HG03469 (cell line): ENCODE measurements at regions not wholly inside any gene's neighbourhood (a gene's known extent, or its start where the extent isn't known, plus 50 kb on each side); places are given as distances from the start of the nearest gene placed in this dataset.

Experiments used
- ATAC-seq: cut with Tn5 transposase; IDR thresholded peaks from one replicate; pipeline ENCODE4 v1.9.1; 2021; ENCODE audit warnings: mild to moderate bottlenecking, moderate library complexity, moderate number of reproducible peaks; ENCODE audit not compliant: unreplicated experiment

- ATAC-seq, result no peak
Observed at GRCh38 chr6:165961233-165961632, 206.4 kb downstream of the TBXT start.

- no peak for ATAC-seq
Observed at GRCh38 chr6:165960695-165961094, 207.0 kb downstream of the TBXT start.

- ATAC-seq, result no peak
Observed at GRCh38 chr6:165959627-165960026, 208.0 kb downstream of the TBXT start.

GRCh38 chr6:165956874-165957273 is 210.8 kb downstream of the TBXT start:
- ATAC-seq, result no peak

GRCh38 chr6:165952514-165952913 is 215.1 kb downstream of the TBXT start:
- no peak for ATAC-seq

GRCh38 chr6:165950316-165950715 is 217.3 kb downstream of the TBXT start:
- no peak for ATAC-seq

GRCh38 chr6:165949324-165949723 is 218.3 kb downstream of the TBXT start:
- ATAC-seq, result no peak

- no peak for ATAC-seq
Observed at GRCh38 chr6:165944002-165944466, 223.6 kb downstream of the TBXT start.

- no peak for ATAC-seq
Observed at GRCh38 chr6:165941786-165942185, 225.9 kb downstream of the TBXT start.

- no peak for ATAC-seq
Observed at GRCh38 chr6:165941249-165941775, 226.3 kb downstream of the TBXT start.

- ATAC-seq, result no peak
Observed at GRCh38 chr6:165940366-165940765, 227.3 kb downstream of the TBXT start.

- ATAC-seq, result no peak
Observed at GRCh38 chr6:165939601-165940290, 227.9 kb downstream of the TBXT start.

- no peak for ATAC-seq
Observed at GRCh38 chr6:165939047-165939446, 228.6 kb downstream of the TBXT start.

- no peak for ATAC-seq
Observed at GRCh38 chr6:165937564-165938358, 229.9 kb downstream of the TBXT start.

GRCh38 chr6:165936660-165937059 is 231.0 kb downstream of the TBXT start:
- ATAC-seq, result no peak

GRCh38 chr6:165936096-165936495 is 231.6 kb downstream of the TBXT start:
- ATAC-seq, result no peak

GRCh38 chr6:165931675-165932074 is 236.0 kb downstream of the TBXT start:
- ATAC-seq, result no peak

GRCh38 chr6:165930668-165931214 is 236.9 kb downstream of the TBXT start:
- no peak for ATAC-seq

- no peak for ATAC-seq
Observed at GRCh38 chr6:165929607-165930006, 238.0 kb downstream of the TBXT start.

- no peak for ATAC-seq
Observed at GRCh38 chr6:165926378-165926777, 241.3 kb downstream of the TBXT start.

- no peak for ATAC-seq
Observed at GRCh38 chr6:165925474-165926156, 242.0 kb downstream of the TBXT start.
